Activated CD8-positive, alpha-beta memory T cell treated with anti-CD3 and anti-CD28 coated beads for 1 hour (primary cell): ENCODE measurements at regions not wholly inside any gene's neighbourhood (a gene's known extent, or its start where the extent isn't known, plus 50 kb on each side); places are given as distances from the start of the nearest gene placed in this dataset.

ENCODE experiments used
- DNase-seq, 2 donors: peaks; one replicate each; pipeline ENCODE4 v3.0.0-alpha.2; 2020; ENCODE audit warnings: low read depth in 1 of 2; ENCODE audit errors: extremely low read depth in 1 of 2

GRCh38 chr6:19435755-19436154, 401.4 kb upstream of the ID4 start:
- DNase-seq = no peak

- no peak for DNase-seq
These were observed 398.4 kb upstream of the ID4 start for GRCh38 chr6:19438566-19439353.

- DNase-seq = no peak
These were observed 396.6 kb upstream of the ID4 start for GRCh38 chr6:19440531-19440930.

- DNase-seq = no peak
These were observed 393.8 kb upstream of the ID4 start for GRCh38 chr6:19443411-19443810.

GRCh38 chr6:19444041-19444440, 393.1 kb upstream of the ID4 start:
- DNase-seq = no peak

GRCh38 chr6:19444481-19444880, 392.7 kb upstream of the ID4 start:
- DNase-seq = no peak

GRCh38 chr6:19446570-19446969, 390.6 kb upstream of the ID4 start:
- no peak for DNase-seq

- DNase-seq = no peak
These were observed 386.5 kb upstream of the ID4 start for GRCh38 chr6:19450651-19451050.

GRCh38 chr6:19452495-19452894, 384.7 kb upstream of the ID4 start:
- DNase-seq = no peak

- no peak for DNase-seq
These were observed 383.0 kb upstream of the ID4 start for GRCh38 chr6:19454001-19454720.

- DNase-seq = no peak
These were observed 382.3 kb upstream of the ID4 start for GRCh38 chr6:19454721-19455392.

- DNase-seq = no peak
These were observed 373.9 kb upstream of the ID4 start for GRCh38 chr6:19463250-19463649.

GRCh38 chr6:19463925-19464324, 373.2 kb upstream of the ID4 start:
- no peak for DNase-seq

- no peak for DNase-seq
These were observed 371.9 kb upstream of the ID4 start for GRCh38 chr6:19465256-19465655.

GRCh38 chr6:19465760-19466159, 371.4 kb upstream of the ID4 start:
- no peak for DNase-seq

GRCh38 chr6:19470333-19470732, 366.8 kb upstream of the ID4 start:
- no peak for DNase-seq

- DNase-seq = no peak
These were observed 365.0 kb upstream of the ID4 start for GRCh38 chr6:19472153-19472552.

GRCh38 chr6:19472850-19473249, 364.3 kb upstream of the ID4 start:
- DNase-seq = no peak

GRCh38 chr6:19477563-19477962, 359.6 kb upstream of the ID4 start:
- no peak for DNase-seq

- no peak for DNase-seq
These were observed 358.9 kb upstream of the ID4 start for GRCh38 chr6:19478273-19478672.

GRCh38 chr6:19478992-19479391, 358.2 kb upstream of the ID4 start:
- no peak for DNase-seq

GRCh38 chr6:19479551-19479950, 357.6 kb upstream of the ID4 start:
- no peak for DNase-seq
